Keratinocyte (primary cell): ENCODE measurements at regions not wholly inside any gene's neighbourhood (a gene's known extent, or its start where the extent isn't known, plus 50 kb on each side); places are given as distances from the start of the nearest gene placed in this dataset.

Experiments
- DNase-seq: peaks from one replicate; pipeline ENCODE4 v3.0.0-alpha.2; 2011; ENCODE audit warnings: low read depth, missing footprints, low spot score
- FAIRE-seq: peaks from 2 replicates; lab custom pipeline; 2011; peaks lifted over from hg19 to GRCh38; lab: Jason Lieb, UNC
- H2AFZ ChIP-seq: 2 replicates; pipeline ENCODE4 v1.6.0; 2012; ENCODE audit warnings: low read length, control low read depth, inconsistent platforms; ENCODE audit not compliant: control insufficient read depth
- H3K27ac ChIP-seq: 2 replicates; pipeline ENCODE4 v1.5.1; 2011; ENCODE audit warnings: low read length; ENCODE audit not compliant: control insufficient read depth, insufficient read depth
- H3K27me3 ChIP-seq: 3 replicates; pipeline ENCODE4 v1.6.0; 2011; ENCODE audit warnings: low read length; ENCODE audit not compliant: control insufficient read depth, insufficient read depth; ENCODE audit errors: extremely low read depth
- H3K36me3 ChIP-seq, 2 experiments: 2 replicates in 1 of 2; 3 replicates in 1 of 2; pipeline ENCODE4 v1.5.1; 2011; ENCODE audit warnings: low read length in 2 of 2, mild to moderate bottlenecking in 1 of 2; ENCODE audit not compliant: control insufficient read depth in 2 of 2, insufficient read depth in 2 of 2; ENCODE audit errors: extremely low read depth in 1 of 2
- H3K4me1 ChIP-seq: 3 replicates; pipeline ENCODE4 v1.5.1; 2011; ENCODE audit warnings: low read length; ENCODE audit not compliant: control insufficient read depth, insufficient read depth; ENCODE audit errors: extremely low read depth
- H3K4me2 ChIP-seq: 3 replicates; pipeline ENCODE4 v1.6.0; 2011; ENCODE audit warnings: low read depth, low read length; ENCODE audit not compliant: control insufficient read depth, insufficient read depth; ENCODE audit errors: extremely low read depth
- H3K4me3 ChIP-seq, 3 experiments: fragments of 200-600 bp in 1 of 3; sonication (generic) in 1 of 3; 2 replicates in 2 of 3; 3 replicates in 1 of 3; pipeline ENCODE4 v1.5.1; 2011 to 2016; ENCODE audit warnings: low read length in 3 of 3, mild to moderate bottlenecking in 3 of 3, control low read depth in 2 of 3, inconsistent platforms in 1 of 3, low read depth in 1 of 3, mixed read lengths in 1 of 3, mixed run types in 1 of 3, moderate library complexity in 1 of 3; ENCODE audit not compliant: control insufficient read depth in 2 of 3, insufficient read depth in 2 of 3; ENCODE audit errors: extremely low read depth in 1 of 3
- H3K79me2 ChIP-seq: 2 replicates; pipeline ENCODE4 v1.6.0; 2012; ENCODE audit warnings: low read length; ENCODE audit not compliant: control insufficient read depth, insufficient read depth
- H3K9ac ChIP-seq: 3 replicates; pipeline ENCODE4 v1.6.0; 2011; ENCODE audit warnings: low read length; ENCODE audit not compliant: control insufficient read depth, insufficient read depth; ENCODE audit errors: extremely low read depth
- H3K9me1 ChIP-seq: 3 replicates; pipeline ENCODE4 v1.6.0; 2011; ENCODE audit warnings: low read length; ENCODE audit not compliant: control insufficient read depth, insufficient read depth; ENCODE audit errors: extremely low read depth
- H3K9me3 ChIP-seq: 2 replicates; pipeline ENCODE4 v1.5.1; 2012; ENCODE audit warnings: low read depth, low read length; ENCODE audit not compliant: control insufficient read depth
- H4K20me1 ChIP-seq: 3 replicates; pipeline ENCODE4 v1.6.0; 2011; ENCODE audit warnings: low read length; ENCODE audit not compliant: control insufficient read depth, insufficient read depth; ENCODE audit errors: extremely low read depth
- CTCF ChIP-seq, 3 experiments: IDR thresholded peaks in 1 of 3; conservative IDR thresholded peaks in 1 of 3; optimal IDR thresholded peaks in 1 of 3; 2 replicates in 2 of 3; 3 replicates in 1 of 3; pipeline versions ENCODE3 to v1.5.1; 2011; ENCODE audit warnings: low read length in 3 of 3, mild to moderate bottlenecking in 3 of 3, moderate library complexity in 2 of 3, control low read depth in 1 of 3, inconsistent platforms in 1 of 3; ENCODE audit not compliant: insufficient read depth in 2 of 3; ENCODE audit errors: extremely low read depth in 1 of 3
- EZH2 ChIP-seq: IDR thresholded peaks from one replicate; pipeline ENCODE4 v1.6.1; 2012; ENCODE audit warnings: inconsistent platforms, mild to moderate bottlenecking, low read length, moderate library complexity
- dilution Hi-C: fragments of 300-500 bp; cut with MboI; formaldehyde crosslinking; loops from one replicate; pipeline ENCODE4 v1.7.0; 2020; ENCODE audit warnings: low sequenced_read_pairs; ENCODE audit not compliant: extremely low pct_ligation_motif_present

- no peaks in the 10 kb centered on the region for H3K9me1 ChIP-seq
- dilution Hi-C loops: no loop called here
- no peak overlapping the region for H3K27ac ChIP-seq
- no peak overlapping the region for H3K4me3 ChIP-seq
- no peak overlapping the region for H3K4me2 ChIP-seq
- no peak overlapping the region for H2AFZ ChIP-seq
- DNase-seq (no peak), FAIRE-seq (no peak)
- no peaks in the 10 kb centered on the region for H4K20me1 ChIP-seq
- no peaks in the 10 kb centered on the region for H3K27me3 ChIP-seq
- H3K36me3 ChIP-seq: no peaks in the 10 kb centered on the region
- H3K4me1 ChIP-seq: no peaks in the 10 kb centered on the region
- no peak overlapping the region for H3K9ac ChIP-seq
- no peaks in the 10 kb centered on the region for H3K9me3 ChIP-seq
- H3K79me2 ChIP-seq: no peaks in the 10 kb centered on the region
- TF ChIP-seq CTCF (optimal IDR thresholded peaks at IDR 0.05 in 1 of 3, IDR thresholded peaks at IDR 0.05 in 1 of 3, conservative IDR thresholded peaks at IDR 0.05 in 1 of 3; ENCODE audit: extremely low read depth in 1 of 3, insufficient read depth in 2 of 3, low read length in 3 of 3): no peak
- TF ChIP-seq EZH2: no peak
Observed at GRCh38 chr4:58061967-58062366, 951.8 kb upstream of the IGFBP7 start.

GRCh38 chr4:58050439-58050838 lies 940.3 kb upstream of the IGFBP7 start:
- Histone ChIP-seq H2AFZ (no peak overlapping the region), H3K9ac (no peak overlapping the region), H3K79me2 (no peaks in the 10 kb centered on the region), H3K9me3 (no peaks in the 10 kb centered on the region), H3K27me3 (no peaks in the 10 kb centered on the region), H4K20me1 (no peaks in the 10 kb centered on the region), H3K4me1 (no peaks in the 10 kb centered on the region), H3K9me1 (no peaks in the 10 kb centered on the region), H3K27ac (no peak overlapping the region), H3K4me2 (no peak overlapping the region), H3K4me3 (no peak overlapping the region), H3K36me3 (no peaks in the 10 kb centered on the region)
- TF ChIP-seq EZH2 (no peak), CTCF (optimal IDR thresholded peaks at IDR 0.05 in 1 of 3, IDR thresholded peaks at IDR 0.05 in 1 of 3, conservative IDR thresholded peaks at IDR 0.05 in 1 of 3; ENCODE audit: extremely low read depth in 1 of 3, insufficient read depth in 2 of 3, low read length in 3 of 3) (no peak)
- no peak for DNase-seq
- no peak for FAIRE-seq
- dilution Hi-C loops: no loop called here
